Spleen (tissue), 11 donors: ENCODE measurements at regions not wholly inside any gene's neighbourhood (a gene's known extent, or its start where the extent isn't known, plus 50 kb on each side); places are given as distances from the start of the nearest gene placed in this dataset.

Experiments used
- DNase-seq: peaks from one replicate; pipeline ENCODE4 v3.0.0-alpha.2; 2020
- H3K27ac ChIP-seq, 8 donors: fragments of 200-600 bp; sonication (generic) in 7 of 8; 1 replicate in 4 of 8; 2 replicates in 4 of 8; pipeline versions ENCODE4 v1.5.0 to v1.8.0; 2016 to 2021; ENCODE audit warnings: inconsistent platforms in 4 of 8, mild to moderate bottlenecking in 4 of 8, moderate library complexity in 1 of 8
- H3K27me3 ChIP-seq, 7 donors: fragments of 200-600 bp; sonication (generic) in 6 of 7; replicated peaks in 1 of 7; 1 replicate in 4 of 7; 2 replicates in 3 of 7; pipeline versions ENCODE4 v1.5.0 to v1.8.0; 2016 to 2021; ENCODE audit warnings: inconsistent platforms in 3 of 7, mild to moderate bottlenecking in 1 of 7
- H3K36me3 ChIP-seq, 6 donors: fragments of 200-600 bp; sonication (generic) in 5 of 6; 1 replicate in 4 of 6; 2 replicates in 2 of 6; pipeline versions ENCODE4 v1.5.0 to v1.8.0; 2016 to 2021; ENCODE audit warnings: inconsistent platforms in 2 of 6
- H3K4me1 ChIP-seq, 6 donors: fragments of 200-600 bp; sonication (generic) in 5 of 6; 1 replicate in 3 of 6; 2 replicates in 3 of 6; pipeline versions ENCODE4 v1.5.0 to v1.8.0; 2016 to 2021; ENCODE audit warnings: inconsistent platforms in 3 of 6
- H3K4me3 ChIP-seq, 8 donors: fragments of 200-600 bp; sonication (generic) in 7 of 8; 1 replicate in 4 of 8; 2 replicates in 4 of 8; pipeline versions ENCODE4 v1.5.0 to v1.8.0; 2016 to 2021; ENCODE audit warnings: inconsistent platforms in 4 of 8, mild to moderate bottlenecking in 4 of 8, moderate library complexity in 2 of 8
- H3K9me3 ChIP-seq, 8 donors: fragments of 200-600 bp; sonication (generic) in 7 of 8; 1 replicate in 4 of 8; 2 replicates in 4 of 8; pipeline versions ENCODE4 v1.5.0 to v1.8.0; 2016 to 2021; ENCODE audit warnings: inconsistent platforms in 4 of 8
- CTCF ChIP-seq, 11 experiments: fragments of 200-600 bp in 7 of 11; fragments of 450-650 bp in 4 of 11; sonication (generic) in 4 of 11; IDR thresholded peaks in 8 of 11; conservative IDR thresholded peaks in 3 of 11; 1 replicate in 7 of 11; 2 replicates in 4 of 11; pipeline versions ENCODE4 v1.4.0 to v1.8.0; 2016 to 2021; ENCODE audit warnings: antibody characterized with exemption in 11 of 11, inconsistent platforms in 4 of 11, mild to moderate bottlenecking in 1 of 11
- POLR2A ChIP-seq, 3 donors: fragments of 450-650 bp; IDR thresholded peaks; one replicate each; pipeline ENCODE4 v1.5.1; 2017; ENCODE audit warnings: antibody characterized with exemption in 3 of 3, mild to moderate bottlenecking in 1 of 3
- POLR2AphosphoS5 ChIP-seq, 3 donors: sonication (generic); formaldehyde crosslinking; IDR thresholded peaks; one replicate each; pipeline ENCODE4 v1.5.1; 2017; ENCODE audit warnings: antibody characterized with exemption in 3 of 3
- WGBS, 5 donors: extraction: QIAGEN DNeasy Blood & Tissue Kit in 3 of 5; methylation state at CpG; one replicate each; pipeline versions ENCODE4 v1.1.5 to v1.1.7; 2013 to 2018; 5-methylcytosine and 5-hydroxymethylcytosine counted together
- intact Hi-C: fragments of 100-400 bp; cut with DNase I; formaldehyde crosslinking; loops from one replicate; pipeline ENCODE4 v1.15.0; 2023; ENCODE audit warnings: low total_unique reads
- donor health status: healthy with polysubstance abuse.
- donor health status: DM: no; HTN: no; CAD: no; lungs with moderate emphysema.
- donor health status: DM: no; HTN: no; CAD: no.
- donor health status: Bipolar disorder and iron deficiency.
- donor health status: healthy.
- donor health status: DM: no; HTN: no; CAD: no.
- donor health status: DM: yes; HTN: yes; CAD: no.

GRCh38 chr4:120491481-120491880 lies 424.8 kb upstream of the MAD2L1 start:
- no peaks in the 10 kb centered on the region for H3K36me3 ChIP-seq
- H3K9me3 ChIP-seq = peaks cover 0 to 10% (median 5%) of the 10 kb centered on the region in 8 donors
- intact Hi-C loops = no loop called here
- no peak for TF ChIP-seq POLR2A (IDR thresholded peaks at IDR 0.05)
- TF ChIP-seq CTCF (IDR thresholded peaks at IDR 0.05 in 8 of 11, conservative IDR thresholded peaks at IDR 0.05 in 3 of 11) = no peak
- TF ChIP-seq POLR2AphosphoS5 (IDR thresholded peaks at IDR 0.05) = no peak
- no peak for DNase-seq
- no peak overlapping the region for H3K4me3 ChIP-seq
- H3K27me3 ChIP-seq = no peaks in the 10 kb centered on the region
- WGBS, 5 donors = 71 to 83% (median 78%) methylated on average over 3 of the region's 3 CpGs
- H3K27ac ChIP-seq = no peak overlapping the region
- no peaks in the 10 kb centered on the region for H3K4me1 ChIP-seq

GRCh38 chr4:120481756-120482155 lies 415.1 kb upstream of the MAD2L1 start:
- H3K9me3 ChIP-seq = peaks cover 0 to 12% (median 0%) of the 10 kb centered on the region in 8 donors
- TF ChIP-seq POLR2A (IDR thresholded peaks at IDR 0.05) (no peak), CTCF (IDR thresholded peaks at IDR 0.05 in 8 of 11, conservative IDR thresholded peaks at IDR 0.05 in 3 of 11) (no peak), POLR2AphosphoS5 (IDR thresholded peaks at IDR 0.05) (no peak)
- H3K4me3 ChIP-seq = no peak overlapping the region
- no peaks in the 10 kb centered on the region for H3K27me3 ChIP-seq
- no peaks in the 10 kb centered on the region for H3K36me3 ChIP-seq
- intact Hi-C loops = no loop called here
- WGBS, 5 donors = 66 to 74% (median 72%) methylated on average over 3 of the region's 3 CpGs
- no peaks in the 10 kb centered on the region for H3K4me1 ChIP-seq
- no peak for DNase-seq
- H3K27ac ChIP-seq = no peak overlapping the region

- DNase-seq = no peak
- no peak overlapping the region for H3K27ac ChIP-seq
- H3K9me3 ChIP-seq = no peaks in the 10 kb centered on the region
- TF ChIP-seq POLR2A (IDR thresholded peaks at IDR 0.05) (no peak), CTCF (IDR thresholded peaks at IDR 0.05 in 8 of 11, conservative IDR thresholded peaks at IDR 0.05 in 3 of 11) (no peak), POLR2AphosphoS5 (IDR thresholded peaks at IDR 0.05) (no peak)
- intact Hi-C loops = no loop called here
- no peaks in the 10 kb centered on the region for H3K4me1 ChIP-seq
- H3K4me3 ChIP-seq = no peak overlapping the region
- H3K36me3 ChIP-seq = no peaks in the 10 kb centered on the region
- H3K27me3 ChIP-seq = no peaks in the 10 kb centered on the region
- 68 to 80% (median 71%) methylated on average over 1 of the region's 1 CpG for WGBS, 5 donors
Measured at GRCh38 chr4:120472447-120473131, 405.9 kb upstream of the MAD2L1 start.

- H3K4me1 ChIP-seq = no peaks in the 10 kb centered on the region
- 31 to 50% (median 48%) methylated on average over 3 of the region's 3 CpGs for WGBS, 5 donors
- no peak overlapping the region for H3K27ac ChIP-seq
- H3K36me3 ChIP-seq = no peaks in the 10 kb centered on the region
- no peak for DNase-seq
- TF ChIP-seq CTCF (IDR thresholded peaks at IDR 0.05 in 8 of 11, conservative IDR thresholded peaks at IDR 0.05 in 3 of 11) (no peak), POLR2AphosphoS5 (IDR thresholded peaks at IDR 0.05) (no peak)
- no peaks in the 10 kb centered on the region for H3K27me3 ChIP-seq
- H3K9me3 ChIP-seq = peaks cover 0 to 32% (median 8%) of the 10 kb centered on the region in 8 donors
- H3K4me3 ChIP-seq = no peak overlapping the region
- intact Hi-C loops = no loop called here
Measured at GRCh38 chr4:120466429-120466828, 399.8 kb upstream of the MAD2L1 start.
